ENCODE measurements at regions not wholly inside any gene's neighbourhood (a gene's known extent, or its start where the extent isn't known, plus 50 kb on each side); places are given as distances from the start of the nearest gene placed in this dataset.

GRCh38 chr2:74735009-74735408 lies 81.0 kb downstream of the SEMA4F start:
- no peak for DNase-seq (ENCODE audit: low spot score)

GRCh38 chr2:74735564-74735963 lies 81.5 kb downstream of the SEMA4F start:
- DNase-seq (ENCODE audit: low spot score): peak; percentile 82

- no peak for DNase-seq (ENCODE audit: low spot score)
Observed at GRCh38 chr2:74736589-74736988, 82.5 kb downstream of the SEMA4F start.

GRCh38 chr2:74738586-74738985 lies 84.5 kb downstream of the SEMA4F start:
- no peak for DNase-seq (ENCODE audit: low spot score)

- DNase-seq (ENCODE audit: low spot score): no peak
Observed at GRCh38 chr2:74739129-74739528, 85.1 kb downstream of the SEMA4F start.

- DNase-seq (ENCODE audit: low spot score): peak; percentile 26
Observed at GRCh38 chr2:74739733-74740241, 85.7 kb downstream of the SEMA4F start.

- no peak for DNase-seq (ENCODE audit: low spot score)
Observed at GRCh38 chr2:74740395-74740740, 86.3 kb downstream of the SEMA4F start.

GRCh38 chr2:74740741-74741431 lies 86.8 kb downstream of the SEMA4F start:
- DNase-seq (ENCODE audit: low spot score): peak; percentile 49

- no peak for DNase-seq (ENCODE audit: low spot score)
Observed at GRCh38 chr2:74741629-74742028, 87.6 kb downstream of the SEMA4F start.

GRCh38 chr2:74742471-74742870 lies 88.4 kb downstream of the SEMA4F start:
- DNase-seq (ENCODE audit: low spot score): no peak

GRCh38 chr2:74743039-74743438 lies 89.0 kb downstream of the SEMA4F start:
- no peak for DNase-seq (ENCODE audit: low spot score)

- no peak for DNase-seq (ENCODE audit: low spot score)
Observed at GRCh38 chr2:74743778-74744177, 89.7 kb downstream of the SEMA4F start.

- no peak for DNase-seq (ENCODE audit: low spot score)
Observed at GRCh38 chr2:74744731-74745515, 89.0 kb upstream of the HK2 start.

GRCh38 chr2:74745766-74746165 lies 88.2 kb upstream of the HK2 start:
- no peak for DNase-seq (ENCODE audit: low spot score)

GRCh38 chr2:74746480-74746879 lies 87.4 kb upstream of the HK2 start:
- no peak for DNase-seq (ENCODE audit: low spot score)

- no peak for DNase-seq (ENCODE audit: low spot score)
Observed at GRCh38 chr2:74747411-74748080, 86.4 kb upstream of the HK2 start.

GRCh38 chr2:74748665-74749064 lies 85.3 kb upstream of the HK2 start:
- no peak for DNase-seq (ENCODE audit: low spot score)

- DNase-seq (ENCODE audit: low spot score): peak; percentile 29
Observed at GRCh38 chr2:74749432-74749831, 84.5 kb upstream of the HK2 start.

- DNase-seq (ENCODE audit: low spot score): no peak
Observed at GRCh38 chr2:74751981-74752851, 81.7 kb upstream of the HK2 start.

GRCh38 chr2:74755386-74755785 lies 78.5 kb upstream of the HK2 start:
- no peak for DNase-seq (ENCODE audit: low spot score)

GRCh38 chr2:74756356-74756890 lies 77.5 kb upstream of the HK2 start:
- DNase-seq (ENCODE audit: low spot score): no peak
